ENCODE measurements at regions not wholly inside any gene's neighbourhood (a gene's known extent, or its start where the extent isn't known, plus 50 kb on each side); places are given as distances from the start of the nearest gene placed in this dataset.

GRCh38 chrX:26889574-26889973, 573.6 kb downstream of the PPP4R3C start:
- no peaks in the 10 kb centered on the region for H3K27me3 ChIP-seq (replicated peaks; ENCODE audit: control insufficient read depth, insufficient read depth, low read length)
- DNase-seq (ENCODE audit: low read depth), result no peak

GRCh38 chrX:26873736-26874135, 589.4 kb downstream of the PPP4R3C start:
- Histone ChIP-seq H3K9me3 (ENCODE audit: control insufficient read depth, low read length) (no peaks in the 10 kb centered on the region), H3K4me3 (ENCODE audit: low read length) (no peak overlapping the region), H3K36me3 (ENCODE audit: control insufficient read depth, insufficient read depth, low read length, severe bottlenecking) (no peaks in the 10 kb centered on the region), H3K9ac (ENCODE audit: low read length) (no peak overlapping the region), H3K27me3 (replicated peaks; ENCODE audit: control insufficient read depth, insufficient read depth, low read length) (peaks cover 2% of the 10 kb centered on the region), H3K4me1 (ENCODE audit: control insufficient read depth, insufficient read depth, low read length) (no peaks in the 10 kb centered on the region)
- no peak for DNase-seq (ENCODE audit: low read depth)

More at GRCh38 chrX:26889574-26889973, 573.6 kb downstream of the PPP4R3C start:
- H3K4me3 ChIP-seq (ENCODE audit: low read length), result no peak overlapping the region
- no peak overlapping the region for H3K9ac ChIP-seq (ENCODE audit: low read length)
- H3K9me3 ChIP-seq (ENCODE audit: control insufficient read depth, low read length), result no peaks in the 10 kb centered on the region
- no peaks in the 10 kb centered on the region for H3K36me3 ChIP-seq (ENCODE audit: control insufficient read depth, insufficient read depth, low read length, severe bottlenecking)
- no peaks in the 10 kb centered on the region for H3K4me1 ChIP-seq (ENCODE audit: control insufficient read depth, insufficient read depth, low read length)

GRCh38 chrX:26871967-26872366, 591.2 kb downstream of the PPP4R3C start:
- Histone ChIP-seq H3K27me3 (replicated peaks; ENCODE audit: control insufficient read depth, insufficient read depth, low read length) (peaks cover 2% of the 10 kb centered on the region), H3K4me3 (ENCODE audit: low read length) (no peak overlapping the region), H3K4me1 (ENCODE audit: control insufficient read depth, insufficient read depth, low read length) (no peaks in the 10 kb centered on the region), H3K36me3 (ENCODE audit: control insufficient read depth, insufficient read depth, low read length, severe bottlenecking) (no peaks in the 10 kb centered on the region), H3K9me3 (ENCODE audit: control insufficient read depth, low read length) (no peaks in the 10 kb centered on the region), H3K9ac (ENCODE audit: low read length) (no peak overlapping the region)
- DNase-seq (ENCODE audit: low read depth), result no peak

GRCh38 chrX:26851981-26852380, 611.2 kb downstream of the PPP4R3C start:
- no peaks in the 10 kb centered on the region for H3K4me1 ChIP-seq (ENCODE audit: control insufficient read depth, insufficient read depth, low read length)
- no peak overlapping the region for H3K4me3 ChIP-seq (ENCODE audit: low read length)
- H3K9ac ChIP-seq (ENCODE audit: low read length), result no peak overlapping the region
- no peaks in the 10 kb centered on the region for H3K9me3 ChIP-seq (ENCODE audit: control insufficient read depth, low read length)
- no peak for DNase-seq (ENCODE audit: low read depth)
- H3K27me3 ChIP-seq (replicated peaks; ENCODE audit: control insufficient read depth, insufficient read depth, low read length), result no peaks in the 10 kb centered on the region
- H3K36me3 ChIP-seq (ENCODE audit: control insufficient read depth, insufficient read depth, low read length, severe bottlenecking), result no peaks in the 10 kb centered on the region

- Histone ChIP-seq H3K27me3 (replicated peaks; ENCODE audit: control insufficient read depth, insufficient read depth, low read length) (no peaks in the 10 kb centered on the region), H3K4me1 (ENCODE audit: control insufficient read depth, insufficient read depth, low read length) (no peaks in the 10 kb centered on the region), H3K36me3 (ENCODE audit: control insufficient read depth, insufficient read depth, low read length, severe bottlenecking) (no peaks in the 10 kb centered on the region), H3K4me3 (ENCODE audit: low read length) (no peak overlapping the region), H3K9me3 (ENCODE audit: control insufficient read depth, low read length) (no peaks in the 10 kb centered on the region), H3K9ac (ENCODE audit: low read length) (no peak overlapping the region)
- no peak for DNase-seq (ENCODE audit: low read depth)
These were observed 614.6 kb downstream of the PPP4R3C start for GRCh38 chrX:26848511-26848910.

- no peak for DNase-seq (ENCODE audit: low read depth)
- Histone ChIP-seq H3K4me3 (ENCODE audit: low read length) (no peak overlapping the region), H3K9ac (ENCODE audit: low read length) (no peak overlapping the region), H3K36me3 (ENCODE audit: control insufficient read depth, insufficient read depth, low read length, severe bottlenecking) (no peaks in the 10 kb centered on the region), H3K4me1 (ENCODE audit: control insufficient read depth, insufficient read depth, low read length) (no peaks in the 10 kb centered on the region), H3K9me3 (ENCODE audit: control insufficient read depth, low read length) (no peaks in the 10 kb centered on the region), H3K27me3 (replicated peaks; ENCODE audit: control insufficient read depth, insufficient read depth, low read length) (peaks cover 3% of the 10 kb centered on the region)
These were observed 618.1 kb downstream of the PPP4R3C start for GRCh38 chrX:26845056-26845455.

GRCh38 chrX:26822448-26822847, 606.5 kb downstream of the MAGEB5 start:
- DNase-seq (ENCODE audit: low read depth), result no peak
- no peak overlapping the region for H3K4me3 ChIP-seq (ENCODE audit: low read length)
- H3K27me3 ChIP-seq (replicated peaks; ENCODE audit: control insufficient read depth, insufficient read depth, low read length), result no peaks in the 10 kb centered on the region
- no peaks in the 10 kb centered on the region for H3K4me1 ChIP-seq (ENCODE audit: control insufficient read depth, insufficient read depth, low read length)
- H3K9me3 ChIP-seq (ENCODE audit: control insufficient read depth, low read length), result no peaks in the 10 kb centered on the region
- no peak overlapping the region for H3K9ac ChIP-seq (ENCODE audit: low read length)
- H3K36me3 ChIP-seq (ENCODE audit: control insufficient read depth, insufficient read depth, low read length, severe bottlenecking), result no peaks in the 10 kb centered on the region

GRCh38 chrX:26789751-26790150, 573.8 kb downstream of the MAGEB5 start:
- no peak overlapping the region for H3K4me3 ChIP-seq (ENCODE audit: low read length)
- no peak overlapping the region for H3K9ac ChIP-seq (ENCODE audit: low read length)
- H3K9me3 ChIP-seq (ENCODE audit: control insufficient read depth, low read length), result no peaks in the 10 kb centered on the region
- no peak for DNase-seq (ENCODE audit: low read depth)
- peaks cover 12% of the 10 kb centered on the region for H3K27me3 ChIP-seq (replicated peaks; ENCODE audit: control insufficient read depth, insufficient read depth, low read length)
- H3K36me3 ChIP-seq (ENCODE audit: control insufficient read depth, insufficient read depth, low read length, severe bottlenecking), result no peaks in the 10 kb centered on the region
- H3K4me1 ChIP-seq (ENCODE audit: control insufficient read depth, insufficient read depth, low read length), result no peaks in the 10 kb centered on the region

GRCh38 chrX:26788402-26788998, 572.5 kb downstream of the MAGEB5 start:
- Histone ChIP-seq H3K4me1 (ENCODE audit: control insufficient read depth, insufficient read depth, low read length) (no peaks in the 10 kb centered on the region), H3K4me3 (ENCODE audit: low read length) (no peak overlapping the region)

GRCh38 chrX:26783512-26784225, 567.7 kb downstream of the MAGEB5 start:
- Histone ChIP-seq H3K9ac (ENCODE audit: low read length) (no peak overlapping the region), H3K9me3 (ENCODE audit: control insufficient read depth, low read length) (no peaks in the 10 kb centered on the region), H3K4me3 (ENCODE audit: low read length) (no peak overlapping the region), H3K27me3 (replicated peaks; ENCODE audit: control insufficient read depth, insufficient read depth, low read length) (peaks cover 15% of the 10 kb centered on the region), H3K4me1 (ENCODE audit: control insufficient read depth, insufficient read depth, low read length) (no peaks in the 10 kb centered on the region), H3K36me3 (ENCODE audit: control insufficient read depth, insufficient read depth, low read length, severe bottlenecking) (no peaks in the 10 kb centered on the region)
- DNase-seq (ENCODE audit: low read depth), result peak; percentile 20

More at GRCh38 chrX:26788402-26788998, 572.5 kb downstream of the MAGEB5 start:
- DNase-seq (ENCODE audit: low read depth), result no peak
- Histone ChIP-seq H3K36me3 (ENCODE audit: control insufficient read depth, insufficient read depth, low read length, severe bottlenecking) (no peaks in the 10 kb centered on the region), H3K9me3 (ENCODE audit: control insufficient read depth, low read length) (no peaks in the 10 kb centered on the region), H3K9ac (ENCODE audit: low read length) (no peak overlapping the region), H3K27me3 (replicated peaks; ENCODE audit: control insufficient read depth, insufficient read depth, low read length) (peaks cover 18% of the 10 kb centered on the region)

- Histone ChIP-seq H3K4me3 (ENCODE audit: low read length) (no peak overlapping the region), H3K4me1 (ENCODE audit: control insufficient read depth, insufficient read depth, low read length) (no peaks in the 10 kb centered on the region), H3K27me3 (replicated peaks; ENCODE audit: control insufficient read depth, insufficient read depth, low read length) (no peaks in the 10 kb centered on the region), H3K36me3 (ENCODE audit: control insufficient read depth, insufficient read depth, low read length, severe bottlenecking) (no peaks in the 10 kb centered on the region), H3K9me3 (ENCODE audit: control insufficient read depth, low read length) (peaks cover 6% of the 10 kb centered on the region), H3K9ac (ENCODE audit: low read length) (no peak overlapping the region)
- DNase-seq (ENCODE audit: low read depth), result no peak
These were observed 562.4 kb downstream of the MAGEB5 start for GRCh38 chrX:26778320-26778888.
